ENCODE measurements at regions not wholly inside any gene's neighbourhood (a gene's known extent, or its start where the extent isn't known, plus 50 kb on each side); places are given as distances from the start of the nearest gene placed in this dataset.
"Not testable (repeated sequence)": the region's sequence is repeated elsewhere in the genome, so short reads cannot be mapped to it uniquely, and the experiment has no call there.

DNA sequence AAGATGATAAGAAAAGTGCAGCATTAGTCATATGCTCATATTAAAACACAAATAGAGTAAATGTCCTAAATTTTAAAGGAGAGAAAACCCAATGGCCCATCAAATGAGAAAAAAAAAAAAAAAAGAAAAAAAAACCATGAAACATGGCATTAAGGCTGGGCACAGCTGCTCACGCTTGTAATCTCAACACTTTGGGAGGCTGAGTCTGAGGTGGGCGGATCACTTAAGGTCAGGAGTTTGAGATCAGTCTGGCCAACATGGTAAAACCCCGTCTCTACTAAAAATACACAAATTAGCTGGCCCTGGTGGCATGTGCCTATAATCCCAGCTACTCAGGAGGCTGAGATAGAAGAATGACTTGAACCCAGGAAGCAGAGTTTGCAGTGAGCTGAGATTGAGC, 515.5 kb upstream of the ANO3 start:
- H3K4me3 ChIP-seq (ENCODE audit: low read depth, low read length) = no peak overlapping the region
- TF ChIP-seq, protein P1, sequence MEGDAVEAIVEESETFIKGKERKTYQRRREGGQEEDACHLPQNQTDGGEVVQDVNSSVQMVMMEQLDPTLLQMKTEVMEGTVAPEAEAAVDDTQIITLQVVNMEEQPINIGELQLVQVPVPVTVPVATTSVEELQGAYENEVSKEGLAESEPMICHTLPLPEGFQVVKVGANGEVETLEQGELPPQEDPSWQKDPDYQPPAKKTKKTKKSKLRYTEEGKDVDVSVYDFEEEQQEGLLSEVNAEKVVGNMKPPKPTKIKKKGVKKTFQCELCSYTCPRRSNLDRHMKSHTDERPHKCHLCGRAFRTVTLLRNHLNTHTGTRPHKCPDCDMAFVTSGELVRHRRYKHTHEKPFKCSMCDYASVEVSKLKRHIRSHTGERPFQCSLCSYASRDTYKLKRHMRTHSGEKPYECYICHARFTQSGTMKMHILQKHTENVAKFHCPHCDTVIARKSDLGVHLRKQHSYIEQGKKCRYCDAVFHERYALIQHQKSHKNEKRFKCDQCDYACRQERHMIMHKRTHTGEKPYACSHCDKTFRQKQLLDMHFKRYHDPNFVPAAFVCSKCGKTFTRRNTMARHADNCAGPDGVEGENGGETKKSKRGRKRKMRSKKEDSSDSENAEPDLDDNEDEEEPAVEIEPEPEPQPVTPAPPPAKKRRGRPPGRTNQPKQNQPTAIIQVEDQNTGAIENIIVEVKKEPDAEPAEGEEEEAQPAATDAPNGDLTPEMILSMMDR (conservative IDR thresholded peaks at IDR 0.05; ENCODE audit: low read depth, low read length) = no peak
- no peak for DNase-seq (ENCODE audit: low read depth)

DNA sequence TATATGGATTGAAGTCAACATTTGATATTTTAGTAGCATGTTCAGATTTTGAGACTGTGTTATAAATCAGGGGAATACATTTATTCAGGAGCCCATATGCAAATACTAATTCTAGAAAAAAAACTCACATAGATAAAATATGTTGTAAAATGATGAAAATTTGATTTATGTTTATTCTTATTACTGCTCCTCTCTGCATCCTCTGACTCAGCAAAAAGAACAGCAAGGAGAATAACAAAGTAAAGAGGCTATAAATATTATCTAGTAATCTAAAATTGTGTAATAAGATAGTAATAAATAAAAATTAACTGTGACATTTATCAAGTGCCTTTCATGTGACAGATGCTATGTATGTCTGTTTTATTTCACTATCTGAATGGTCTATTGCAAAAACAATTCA, 507.2 kb upstream of the ANO3 start:
- TF ChIP-seq, protein P1 (conservative IDR thresholded peaks at IDR 0.05; ENCODE audit: low read depth, low read length) = no peak
- no peak overlapping the region for H3K4me3 ChIP-seq (ENCODE audit: low read depth, low read length)
- no peak for DNase-seq (ENCODE audit: low read depth)

DNA sequence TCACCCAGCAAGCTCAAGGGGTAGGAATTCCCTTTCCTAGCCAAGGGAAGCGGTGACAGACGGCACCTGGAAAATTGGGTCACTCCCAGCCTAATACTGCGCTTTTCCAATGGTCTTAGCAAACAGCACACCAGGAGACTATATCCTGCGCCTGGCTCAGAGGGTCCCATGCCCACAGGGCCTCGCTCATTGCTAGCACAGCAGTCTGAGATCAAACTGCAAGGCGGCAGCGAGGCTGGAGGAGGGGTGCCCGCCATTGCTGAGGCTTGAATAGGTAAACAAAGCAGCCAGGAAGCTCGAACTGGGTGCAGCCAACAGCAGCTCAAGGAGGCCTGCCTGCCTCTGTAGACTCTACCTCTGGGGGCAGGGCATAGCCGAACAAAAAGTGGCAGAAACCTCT, 500.4 kb upstream of the ANO3 start:
- not testable (repeated sequence) for H3K4me3 ChIP-seq (ENCODE audit: low read depth, low read length); DNase-seq (ENCODE audit: low read depth)

DNA sequence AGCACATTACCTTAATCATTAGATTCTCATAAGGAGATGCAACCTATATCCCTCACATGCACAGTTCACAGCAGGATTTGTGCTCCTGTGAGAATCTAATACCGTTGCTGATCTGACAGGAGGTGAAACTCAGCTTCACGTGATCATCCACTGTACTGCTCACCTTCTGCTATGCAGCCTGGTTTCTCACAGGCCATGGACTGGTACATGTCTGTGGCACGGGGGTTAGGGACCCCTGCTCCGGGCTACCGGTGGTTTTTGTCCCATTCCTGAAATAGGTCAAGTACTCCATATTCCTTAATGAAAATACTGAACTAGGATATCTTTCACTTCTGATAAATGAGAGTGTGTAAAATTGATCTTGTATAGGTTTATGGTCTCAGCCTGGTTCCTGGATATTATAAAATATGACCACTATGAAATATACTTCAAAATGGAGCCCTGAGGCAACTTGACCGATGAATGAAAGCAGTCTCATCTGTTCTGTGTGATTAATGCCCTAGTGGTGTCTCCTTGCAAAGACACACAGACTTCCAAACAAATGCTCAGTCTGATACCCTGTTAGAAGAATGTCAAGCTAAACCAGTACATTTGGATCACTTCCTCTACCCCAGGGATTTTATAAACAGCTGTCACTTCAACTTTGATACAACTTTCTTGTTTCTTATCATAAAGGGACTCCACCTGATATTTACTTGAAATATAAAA, 492.9 kb upstream of the ANO3 start:
- no peak for DNase-seq (ENCODE audit: low read depth)

DNA sequence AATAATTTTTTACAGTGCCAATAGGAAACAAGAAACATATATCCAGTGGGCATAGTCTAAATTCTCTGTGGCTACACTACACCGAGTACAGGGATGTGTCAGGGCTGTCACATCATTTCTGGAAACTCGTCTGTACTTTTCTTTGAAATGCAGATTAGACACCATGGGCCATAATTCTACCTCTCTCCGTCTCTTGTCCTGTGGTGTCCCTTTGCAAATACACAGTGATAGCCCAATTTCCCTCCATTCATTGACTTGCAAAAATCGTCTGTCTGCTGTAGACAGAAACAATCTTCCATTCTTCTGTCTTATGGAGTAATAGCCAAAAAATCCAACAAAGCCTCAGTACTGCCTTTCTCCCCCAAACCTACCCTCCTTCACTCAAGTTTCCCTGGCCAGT, 487.1 kb upstream of the ANO3 start:
- no peak for DNase-seq (ENCODE audit: low read depth)
- TF ChIP-seq, protein P1 (conservative IDR thresholded peaks at IDR 0.05; ENCODE audit: low read depth, low read length) = no peak
- H3K4me3 ChIP-seq (ENCODE audit: low read depth, low read length) = no peak overlapping the region

More for the DNA sequence above, 492.9 kb upstream of the ANO3 start:
- H3K4me3 ChIP-seq (ENCODE audit: low read depth, low read length) = no peak overlapping the region
- TF ChIP-seq, protein P1 (conservative IDR thresholded peaks at IDR 0.05; ENCODE audit: low read depth, low read length) = peak; percentile 32

DNA sequence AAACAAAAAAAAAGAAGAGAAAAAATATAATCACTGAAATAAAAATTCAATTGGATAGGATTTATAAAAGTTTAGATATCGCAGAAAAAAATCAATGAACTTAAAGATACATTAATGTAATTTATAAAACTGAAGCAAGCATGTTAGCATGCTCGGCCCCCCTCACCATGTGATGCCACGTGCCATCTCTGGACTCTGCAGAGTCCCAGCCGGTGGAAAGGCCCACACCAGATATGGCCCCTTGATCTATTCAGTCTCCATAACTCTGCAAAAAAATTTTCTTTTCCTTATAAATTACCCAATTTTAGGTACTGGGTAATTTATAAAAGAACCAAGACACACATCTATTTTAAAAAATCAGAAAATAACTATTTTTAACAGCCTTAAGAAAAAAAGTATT, 476.0 kb upstream of the ANO3 start:
- TF ChIP-seq, protein P1 (conservative IDR thresholded peaks at IDR 0.05; ENCODE audit: low read depth, low read length) = no peak
- no peak for DNase-seq (ENCODE audit: low read depth)
- H3K4me3 ChIP-seq (ENCODE audit: low read depth, low read length) = no peak overlapping the region

DNA sequence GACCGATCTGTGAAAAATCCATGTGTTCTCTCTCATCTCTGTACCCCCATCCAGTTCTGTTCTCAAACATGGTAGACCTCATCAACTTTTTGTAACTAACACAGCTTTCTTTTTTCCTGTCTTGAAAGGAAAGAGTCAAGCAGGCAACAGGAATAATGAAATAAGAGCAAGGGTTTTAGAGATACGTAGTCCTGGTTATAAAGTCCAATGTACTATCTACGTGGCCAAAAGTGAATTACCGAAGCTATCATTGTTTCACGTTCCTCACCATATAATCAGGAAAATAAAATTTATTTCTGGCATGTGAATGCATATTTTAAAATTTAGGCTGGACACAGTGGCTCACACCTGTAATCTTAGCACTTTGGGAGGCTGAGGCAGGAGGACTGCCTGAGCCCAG, 472.2 kb upstream of the ANO3 start:
- no peak overlapping the region for H3K4me3 ChIP-seq (ENCODE audit: low read depth, low read length)

More for the DNA sequence above, 472.2 kb upstream of the ANO3 start:
- TF ChIP-seq, protein P1 (conservative IDR thresholded peaks at IDR 0.05; ENCODE audit: low read depth, low read length) = no peak
- no peak for DNase-seq (ENCODE audit: low read depth)

Measured in epithelial cell of proximal tubule (primary cell).